WTC11 (cell line): ENCODE measurements at regions not wholly inside any gene's neighbourhood (a gene's known extent, or its start where the extent isn't known, plus 50 kb on each side); places are given as distances from the start of the nearest gene placed in this dataset.

Source experiments
- ATAC-seq: fragments of 200-7000 bp; cut with Tn5 transposase; 2 replicates; pipeline ENCODE4 v1.10.0; 2021; ENCODE audit warnings: mild to moderate bottlenecking, moderate library complexity
- CTCF ChIA-PET: fragments of 300-600 bp; sonication (Branson Sonifier 250); formaldehyde crosslinking; loops from one replicate; lab custom pipeline; 2021; ENCODE audit warnings: antibody characterized with exemption; lab: Charles Lee
- POLR2A ChIA-PET: fragments of 350-600 bp; sonication (Branson Sonifier 250); formaldehyde crosslinking; loops from one replicate; lab custom pipeline; 2021; ENCODE audit warnings: antibody characterized with exemption; lab: Charles Lee
- DNase-seq: peaks from one replicate; pipeline ENCODE4 v3.0.0; 2021; ENCODE audit warnings: low spot score
- H3K27ac Mint-ChIP-seq: 2 replicates; pipeline ENCODE4 v1.8.0; 2021; ENCODE audit warnings: mixed read lengths
- H3K27me3 Mint-ChIP-seq: 2 replicates; pipeline ENCODE4 v1.8.0; 2021; ENCODE audit warnings: low read depth, mild to moderate bottlenecking, moderate library complexity, mixed read lengths
- H3K36me3 Mint-ChIP-seq: 2 replicates; pipeline ENCODE4 v1.8.0; 2021; ENCODE audit warnings: mixed read lengths
- H3K4me1 Mint-ChIP-seq: 2 replicates; pipeline ENCODE4 v1.8.0; 2022; ENCODE audit warnings: mixed read lengths
- H3K4me3 Mint-ChIP-seq: 2 replicates; pipeline ENCODE4 v1.8.0; 2021; ENCODE audit warnings: mild to moderate bottlenecking, moderate library complexity, mixed read lengths
- H3K9me3 Mint-ChIP-seq: 2 replicates; pipeline ENCODE4 v1.8.0; 2021; ENCODE audit warnings: mixed read lengths
- CBFB ChIP-seq: sonication (generic); formaldehyde crosslinking; IDR thresholded peaks from 2 replicates; pipeline ENCODE4 v1.8.1; 2022; ENCODE audit warnings: mild to moderate bottlenecking, low read depth, missing genetic modification reagents
- E2F1 ChIP-seq: sonication (generic); formaldehyde crosslinking; IDR thresholded peaks from 2 replicates; pipeline ENCODE4 v1.8.0; 2022; ENCODE audit warnings: mild to moderate bottlenecking, missing genetic modification reagents
- ELF4 ChIP-seq: sonication (generic); formaldehyde crosslinking; IDR thresholded peaks from 2 replicates; pipeline ENCODE4 v1.8.1; 2022; ENCODE audit warnings: low read depth, mild to moderate bottlenecking, moderate library complexity, missing genetic modification reagents
- EMX1 ChIP-seq: fragments of 250-450 bp; sonication (Bioruptor Pico); IDR thresholded peaks from 2 replicates; pipeline ENCODE4 v1.8.0; 2021; ENCODE audit warnings: mild to moderate bottlenecking
- FOXK1 ChIP-seq: sonication (generic); formaldehyde crosslinking; IDR thresholded peaks from 2 replicates; pipeline ENCODE4 v1.8.0; 2022; ENCODE audit warnings: mild to moderate bottlenecking, moderate library complexity, missing genetic modification reagents
- GABPB1 ChIP-seq: sonication (generic); formaldehyde crosslinking; IDR thresholded peaks from 2 replicates; pipeline ENCODE4 v1.8.1; 2023; ENCODE audit warnings: mild to moderate bottlenecking, missing genetic modification reagents
- JAZF1 ChIP-seq: fragments of 250-450 bp; sonication (Bioruptor Pico); IDR thresholded peaks from 2 replicates; pipeline ENCODE4 v1.9.0; 2021; ENCODE audit warnings: moderate library complexity, mild to moderate bottlenecking, inconsistent platforms
- NFATC4 ChIP-seq: fragments of 250-450 bp; sonication (Bioruptor Pico); IDR thresholded peaks from 2 replicates; pipeline ENCODE4 v1.9.0; 2021; ENCODE audit warnings: mild to moderate bottlenecking
- PREB ChIP-seq: sonication (generic); formaldehyde crosslinking; IDR thresholded peaks from 2 replicates; pipeline ENCODE4 v1.8.1; 2022; ENCODE audit warnings: mild to moderate bottlenecking, missing genetic modification reagents, moderate library complexity, borderline replicate concordance
- SP1 ChIP-seq: sonication (generic); formaldehyde crosslinking; conservative IDR thresholded peaks from 2 replicates; pipeline ENCODE4 v1.8.1; 2022; ENCODE audit warnings: missing genetic modification reagents
- TCF7 ChIP-seq: sonication (generic); formaldehyde crosslinking; IDR thresholded peaks from 2 replicates; pipeline ENCODE4 v1.8.0; 2022; ENCODE audit warnings: mild to moderate bottlenecking, low read depth, missing genetic modification reagents, moderate library complexity
- ZNF121 ChIP-seq: sonication (generic); formaldehyde crosslinking; IDR thresholded peaks from 2 replicates; pipeline ENCODE4 v1.8.0; 2023; ENCODE audit warnings: missing genetic modification reagents
- ZNF138 ChIP-seq: sonication (generic); formaldehyde crosslinking; conservative IDR thresholded peaks from 2 replicates; pipeline ENCODE4 v1.8.1; 2022; ENCODE audit warnings: mild to moderate bottlenecking, moderate library complexity, missing genetic modification reagents
- ZNF232 ChIP-seq: sonication (generic); formaldehyde crosslinking; IDR thresholded peaks from 2 replicates; pipeline ENCODE4 v1.8.0; 2022; ENCODE audit warnings: mild to moderate bottlenecking, missing genetic modification reagents
- ZNF423 ChIP-seq: fragments of 250-450 bp; sonication (Bioruptor Pico); IDR thresholded peaks from 2 replicates; pipeline ENCODE4 v2.1.2; 2022; ENCODE audit warnings: mild to moderate bottlenecking, moderate library complexity
- ZNF671 ChIP-seq: fragments of 250-450 bp; sonication (Bioruptor Pico); IDR thresholded peaks from 2 replicates; pipeline ENCODE4 v1.8.0; 2021; ENCODE audit warnings: mild to moderate bottlenecking
- TF ChIP-seq, protein P1 (sequence below): fragments of 250-450 bp; sonication (Bioruptor Pico); conservative IDR thresholded peaks from 2 replicates; pipeline ENCODE4 v1.9.0; 2021; ENCODE audit warnings: mild to moderate bottlenecking
- TF ChIP-seq, protein P2 (sequence below): sonication (generic); formaldehyde crosslinking; IDR thresholded peaks from 2 replicates; pipeline ENCODE4 v1.8.1; 2022; ENCODE audit warnings: mild to moderate bottlenecking, moderate library complexity, missing genetic modification reagents
- TF ChIP-seq, protein P3 (sequence below): sonication (generic); formaldehyde crosslinking; IDR thresholded peaks from 2 replicates; pipeline ENCODE4 v1.8.1; 2023; ENCODE audit warnings: mild to moderate bottlenecking, missing genetic modification reagents, borderline replicate concordance
- TF ChIP-seq, protein P4 (sequence below): fragments of 200-600 bp; IDR thresholded peaks from 2 replicates; pipeline ENCODE4 v1.8.0; 2022; ENCODE audit warnings: antibody characterized with exemption
- TF ChIP-seq, protein P5 (sequence below): sonication (generic); formaldehyde crosslinking; conservative IDR thresholded peaks from 2 replicates; pipeline ENCODE4 v1.8.1; 2022; ENCODE audit warnings: mild to moderate bottlenecking, missing genetic modification reagents

DNA sequence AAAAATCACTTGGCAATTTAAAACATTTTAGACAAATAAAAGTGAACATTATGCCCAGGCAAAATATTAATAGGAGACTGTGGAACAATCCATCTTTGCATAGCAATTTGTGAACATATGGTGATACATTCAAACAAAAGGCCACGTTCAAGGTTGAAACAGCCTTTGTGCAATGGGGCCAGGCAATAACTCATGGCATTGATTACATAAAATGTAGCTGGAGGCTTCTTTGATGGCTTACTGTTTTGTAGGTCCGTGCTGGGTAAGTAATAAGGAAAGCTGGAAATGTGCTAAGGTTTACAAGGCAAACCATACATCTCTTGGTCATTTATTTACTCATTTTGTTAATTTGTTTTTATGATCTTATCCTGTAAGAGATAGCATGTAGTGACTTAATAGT, 651.8 kb downstream of the KCTD16 start (continued):
- TF ChIP-seq FOXK1 (CRISPR knock-in tag): no peak
- TF ChIP-seq, protein P1, sequence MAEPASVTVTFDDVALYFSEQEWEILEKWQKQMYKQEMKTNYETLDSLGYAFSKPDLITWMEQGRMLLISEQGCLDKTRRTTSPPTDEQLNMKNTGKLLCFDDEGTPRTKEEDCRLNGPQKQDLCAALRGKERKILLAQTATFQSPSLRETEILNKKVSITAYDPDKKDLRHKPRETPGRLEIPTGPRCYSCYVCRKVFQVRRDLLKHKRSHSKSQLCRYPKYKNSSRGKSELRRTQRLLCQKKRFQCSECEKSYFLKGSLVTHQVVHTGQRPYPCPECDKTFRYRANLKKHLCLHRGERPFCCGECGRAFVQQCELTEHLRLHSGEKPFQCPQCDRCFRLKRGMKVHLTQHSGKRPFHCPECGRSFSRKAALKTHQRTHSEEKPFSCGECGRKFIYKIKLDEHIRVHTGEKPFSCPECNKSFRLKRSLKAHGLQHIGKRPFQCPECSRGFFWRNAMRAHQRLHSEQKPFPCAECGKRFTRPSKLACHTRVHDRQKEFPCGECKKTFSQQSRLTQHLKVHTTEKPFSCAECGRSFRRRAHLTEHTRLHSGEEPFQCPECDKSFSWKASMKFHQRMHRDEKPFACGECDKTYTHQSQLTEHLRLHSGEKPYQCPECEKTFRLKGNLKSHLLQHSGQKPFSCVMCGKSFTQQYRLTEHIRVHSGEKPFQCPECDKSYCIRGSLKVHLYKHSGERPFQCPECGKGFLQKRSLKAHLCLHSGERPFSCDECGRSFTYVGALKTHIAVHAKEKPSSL: no peak
- TF ChIP-seq, protein P2, sequence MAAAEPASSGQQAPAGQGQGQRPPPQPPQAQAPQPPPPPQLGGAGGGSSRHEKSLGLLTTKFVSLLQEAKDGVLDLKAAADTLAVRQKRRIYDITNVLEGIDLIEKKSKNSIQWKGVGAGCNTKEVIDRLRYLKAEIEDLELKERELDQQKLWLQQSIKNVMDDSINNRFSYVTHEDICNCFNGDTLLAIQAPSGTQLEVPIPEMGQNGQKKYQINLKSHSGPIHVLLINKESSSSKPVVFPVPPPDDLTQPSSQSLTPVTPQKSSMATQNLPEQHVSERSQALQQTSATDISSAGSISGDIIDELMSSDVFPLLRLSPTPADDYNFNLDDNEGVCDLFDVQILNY (CRISPR knock-in tag): no peak
- no peak for TF ChIP-seq JAZF1 (CRISPR knock-in tag)
- no peak for TF ChIP-seq ZNF121 (CRISPR knock-in tag)
- TF ChIP-seq PREB (CRISPR knock-in tag): no peak

- Mint-ChIP-seq H3K4me3 (no peak overlapping the region), H3K27ac (no peak overlapping the region), H3K27me3 (no peaks in the 10 kb centered on the region), H3K9me3 (peaks cover 12% of the 10 kb centered on the region), H3K36me3 (no peaks in the 10 kb centered on the region), H3K4me1 (no peaks in the 10 kb centered on the region)
- ChIA-PET POLR2A (no interaction called here), CTCF (no interaction called here)
- ATAC-seq (no peak), DNase-seq (no peak)
- TF ChIP-seq E2F1 (CRISPR knock-in tag) (no peak), ZNF138 (CRISPR knock-in tag) (no peak), ZNF671 (no peak), NFATC4 (CRISPR knock-in tag) (no peak), PREB (CRISPR knock-in tag) (no peak), ZNF232 (no peak), ELF4 (CRISPR knock-in tag) (no peak), ZNF423 (CRISPR knock-in tag) (no peak), EMX1 (CRISPR knock-in tag) (no peak), SP1 (CRISPR knock-in tag) (no peak), CBFB (CRISPR knock-in tag) (no peak), GABPB1 (CRISPR knock-in tag) (no peak), TCF7 (CRISPR knock-in tag) (no peak)
- TF ChIP-seq, protein P3, sequence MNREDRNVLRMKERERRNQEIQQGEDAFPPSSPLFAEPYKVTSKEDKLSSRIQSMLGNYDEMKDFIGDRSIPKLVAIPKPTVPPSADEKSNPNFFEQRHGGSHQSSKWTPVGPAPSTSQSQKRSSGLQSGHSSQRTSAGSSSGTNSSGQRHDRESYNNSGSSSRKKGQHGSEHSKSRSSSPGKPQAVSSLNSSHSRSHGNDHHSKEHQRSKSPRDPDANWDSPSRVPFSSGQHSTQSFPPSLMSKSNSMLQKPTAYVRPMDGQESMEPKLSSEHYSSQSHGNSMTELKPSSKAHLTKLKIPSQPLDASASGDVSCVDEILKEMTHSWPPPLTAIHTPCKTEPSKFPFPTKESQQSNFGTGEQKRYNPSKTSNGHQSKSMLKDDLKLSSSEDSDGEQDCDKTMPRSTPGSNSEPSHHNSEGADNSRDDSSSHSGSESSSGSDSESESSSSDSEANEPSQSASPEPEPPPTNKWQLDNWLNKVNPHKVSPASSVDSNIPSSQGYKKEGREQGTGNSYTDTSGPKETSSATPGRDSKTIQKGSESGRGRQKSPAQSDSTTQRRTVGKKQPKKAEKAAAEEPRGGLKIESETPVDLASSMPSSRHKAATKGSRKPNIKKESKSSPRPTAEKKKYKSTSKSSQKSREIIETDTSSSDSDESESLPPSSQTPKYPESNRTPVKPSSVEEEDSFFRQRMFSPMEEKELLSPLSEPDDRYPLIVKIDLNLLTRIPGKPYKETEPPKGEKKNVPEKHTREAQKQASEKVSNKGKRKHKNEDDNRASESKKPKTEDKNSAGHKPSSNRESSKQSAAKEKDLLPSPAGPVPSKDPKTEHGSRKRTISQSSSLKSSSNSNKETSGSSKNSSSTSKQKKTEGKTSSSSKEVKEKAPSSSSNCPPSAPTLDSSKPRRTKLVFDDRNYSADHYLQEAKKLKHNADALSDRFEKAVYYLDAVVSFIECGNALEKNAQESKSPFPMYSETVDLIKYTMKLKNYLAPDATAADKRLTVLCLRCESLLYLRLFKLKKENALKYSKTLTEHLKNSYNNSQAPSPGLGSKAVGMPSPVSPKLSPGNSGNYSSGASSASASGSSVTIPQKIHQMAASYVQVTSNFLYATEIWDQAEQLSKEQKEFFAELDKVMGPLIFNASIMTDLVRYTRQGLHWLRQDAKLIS (CRISPR knock-in tag): no peak
- TF ChIP-seq, protein P4, sequence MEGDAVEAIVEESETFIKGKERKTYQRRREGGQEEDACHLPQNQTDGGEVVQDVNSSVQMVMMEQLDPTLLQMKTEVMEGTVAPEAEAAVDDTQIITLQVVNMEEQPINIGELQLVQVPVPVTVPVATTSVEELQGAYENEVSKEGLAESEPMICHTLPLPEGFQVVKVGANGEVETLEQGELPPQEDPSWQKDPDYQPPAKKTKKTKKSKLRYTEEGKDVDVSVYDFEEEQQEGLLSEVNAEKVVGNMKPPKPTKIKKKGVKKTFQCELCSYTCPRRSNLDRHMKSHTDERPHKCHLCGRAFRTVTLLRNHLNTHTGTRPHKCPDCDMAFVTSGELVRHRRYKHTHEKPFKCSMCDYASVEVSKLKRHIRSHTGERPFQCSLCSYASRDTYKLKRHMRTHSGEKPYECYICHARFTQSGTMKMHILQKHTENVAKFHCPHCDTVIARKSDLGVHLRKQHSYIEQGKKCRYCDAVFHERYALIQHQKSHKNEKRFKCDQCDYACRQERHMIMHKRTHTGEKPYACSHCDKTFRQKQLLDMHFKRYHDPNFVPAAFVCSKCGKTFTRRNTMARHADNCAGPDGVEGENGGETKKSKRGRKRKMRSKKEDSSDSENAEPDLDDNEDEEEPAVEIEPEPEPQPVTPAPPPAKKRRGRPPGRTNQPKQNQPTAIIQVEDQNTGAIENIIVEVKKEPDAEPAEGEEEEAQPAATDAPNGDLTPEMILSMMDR: no peak
- TF ChIP-seq, protein P5, sequence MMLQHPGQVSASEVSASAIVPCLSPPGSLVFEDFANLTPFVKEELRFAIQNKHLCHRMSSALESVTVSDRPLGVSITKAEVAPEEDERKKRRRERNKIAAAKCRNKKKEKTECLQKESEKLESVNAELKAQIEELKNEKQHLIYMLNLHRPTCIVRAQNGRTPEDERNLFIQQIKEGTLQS (CRISPR knock-in tag): no peak
Observed at GRCh38 chr5:144820278-144820677, 649.6 kb downstream of the KCTD16 start.
